GM15510 (cell line): ENCODE measurements at regions not wholly inside any gene's neighbourhood (a gene's known extent, or its start where the extent isn't known, plus 50 kb on each side); places are given as distances from the start of the nearest gene placed in this dataset.

Source experiments
- POLR2A ChIP-seq: IDR thresholded peaks from 3 replicates; pipeline ENCODE4 v1.6.1; 2011; ENCODE audit warnings: borderline replicate concordance; ENCODE audit not compliant: insufficient read length; ENCODE audit errors: extremely low read depth

DNA sequence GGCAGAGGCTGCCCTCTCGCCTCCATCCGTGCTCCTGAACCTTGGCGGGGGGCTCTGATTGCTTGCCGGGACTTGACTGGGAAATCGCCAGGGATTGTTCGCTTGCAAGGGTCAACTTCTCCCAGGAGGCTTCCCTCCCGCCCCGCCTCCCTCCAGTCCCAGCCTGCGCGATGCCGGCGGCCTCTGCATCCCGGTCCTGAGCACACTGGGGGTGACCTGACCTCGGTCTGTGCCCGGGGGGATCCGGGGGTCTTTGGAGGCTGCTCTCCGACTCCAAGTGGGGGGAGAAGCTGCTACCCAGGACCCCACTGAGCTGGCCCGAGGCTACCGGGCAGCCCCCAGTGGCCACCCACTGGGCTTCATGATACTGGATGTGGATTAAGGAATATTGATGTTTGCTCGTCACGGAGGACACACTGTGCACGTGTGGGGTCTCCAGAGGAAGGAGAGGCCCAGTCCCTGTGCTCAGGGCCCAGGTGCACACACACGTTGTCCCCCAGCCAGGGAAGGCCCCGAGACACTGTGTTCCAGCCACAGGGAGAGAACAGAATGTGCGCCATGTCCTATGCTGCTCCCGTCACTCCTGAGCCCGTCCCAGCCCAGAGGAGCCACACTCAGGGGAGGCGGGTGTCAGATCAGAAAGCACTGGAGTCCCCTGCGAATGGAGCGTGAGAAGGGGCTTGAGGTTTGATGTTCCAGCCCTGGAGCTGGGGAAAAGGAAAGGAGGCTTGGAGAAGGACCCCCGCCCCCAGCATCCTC is 55.9 kb upstream of the NKX1-1 start:
- TF ChIP-seq POLR2A: no peak

GRCh38 chr4:1460967-1461868 is 55.0 kb upstream of the NKX1-1 start:
- TF ChIP-seq POLR2A: no peak

- TF ChIP-seq POLR2A: no peak
Observed at GRCh38 chr4:1459722-1460511, 53.7 kb upstream of the NKX1-1 start.

GRCh38 chr4:1459081-1459721 is 53.0 kb upstream of the NKX1-1 start:
- TF ChIP-seq POLR2A: no peak

GRCh38 chr4:1458581-1458980 is 52.3 kb upstream of the NKX1-1 start:
- no peak for TF ChIP-seq POLR2A
